Thyroid gland (tissue), 4 donors: ENCODE measurements at regions not wholly inside any gene's neighbourhood (a gene's known extent, or its start where the extent isn't known, plus 50 kb on each side); places are given as distances from the start of the nearest gene placed in this dataset.
"Not testable (repeated sequence)": the region's sequence is repeated elsewhere in the genome, so short reads cannot be mapped to it uniquely, and the experiment has no call there.

Experiments
- DNase-seq, 2 donors: peaks; one replicate each; pipeline ENCODE4 v3.0.0-alpha.2; 2019
- H3K27ac ChIP-seq, 3 donors: fragments of 200-600 bp; sonication (generic); 1 replicate in 2 of 3; 2 replicates in 1 of 3; pipeline ENCODE4 v1.5.1; 2016 to 2019; ENCODE audit warnings: mild to moderate bottlenecking in 1 of 3, moderate library complexity in 1 of 3
- H3K27me3 ChIP-seq: fragments of 200-600 bp; sonication (generic); one replicate; pipeline ENCODE4 v1.5.1; 2019
- H3K36me3 ChIP-seq, 2 donors: fragments of 200-600 bp; sonication (generic); one replicate each; pipeline ENCODE4 v1.5.1; 2016 to 2019
- H3K4me1 ChIP-seq, 2 donors: fragments of 200-600 bp; sonication (generic); one replicate each; pipeline ENCODE4 v1.5.1; 2017 to 2019
- H3K4me3 ChIP-seq, 3 donors: fragments of 200-600 bp; sonication (generic); replicated peaks in 1 of 3; 1 replicate in 2 of 3; 2 replicates in 1 of 3; pipeline ENCODE4 v1.5.1; 2016; ENCODE audit warnings: mild to moderate bottlenecking in 1 of 3
- H3K9me3 ChIP-seq: fragments of 200-600 bp; sonication (generic); one replicate; pipeline ENCODE4 v1.5.1; 2017
- CTCF ChIP-seq, 6 experiments: fragments of 200-600 bp in 3 of 6; fragments of 450-650 bp in 3 of 6; sonication (generic) in 3 of 6; IDR thresholded peaks; one replicate each; pipeline ENCODE4 v1.5.1; 2016 to 2019; ENCODE audit warnings: antibody characterized with exemption in 6 of 6, mild to moderate bottlenecking in 2 of 6, inconsistent platforms in 1 of 6, moderate library complexity in 1 of 6
- POLR2A ChIP-seq, 2 donors: fragments of 450-650 bp; IDR thresholded peaks; one replicate each; pipeline ENCODE4 v1.6.1; 2017; ENCODE audit warnings: antibody characterized with exemption in 2 of 2, mild to moderate bottlenecking in 2 of 2, moderate library complexity in 1 of 2
- WGBS, 2 donors: methylation state at CpG; one replicate each; pipeline ENCODE4 v1.1.5; 2017; 5-methylcytosine and 5-hydroxymethylcytosine counted together
- intact Hi-C: fragments of 100-400 bp; cut with DNase I; formaldehyde crosslinking; loops from one replicate; pipeline ENCODE4 v1.15.1; 2023

GRCh38 chr2:36289731-36290130, 65.8 kb upstream of the CRIM1 start:
- TF ChIP-seq POLR2A (IDR thresholded peaks at IDR 0.05) (no peak), CTCF (IDR thresholded peaks at IDR 0.05) (no peak)
- Histone ChIP-seq H3K9me3 (no peaks in the 10 kb centered on the region), H3K4me1 (no peaks in the 10 kb centered on the region), H3K36me3 (no peaks in the 10 kb centered on the region), H3K27ac (no peak overlapping the region), H3K4me3 (no peak overlapping the region), H3K27me3 (no peaks in the 10 kb centered on the region)
- WGBS, 2 donors: 81 to 96% methylated on average over 1 of the region's 1 CpG
- no peak for DNase-seq
- intact Hi-C loops: no loop called here

GRCh38 chr2:36287363-36288275, 68.0 kb upstream of the CRIM1 start:
- H3K36me3 ChIP-seq: no peaks in the 10 kb centered on the region
- no peak for TF ChIP-seq POLR2A (IDR thresholded peaks at IDR 0.05)
- TF ChIP-seq CTCF (IDR thresholded peaks at IDR 0.05): no peak
- WGBS, 2 donors: 75 to 82% methylated on average over 6 of the region's 6 CpGs
- intact Hi-C loops: no loop called here
- no peak for DNase-seq
- H3K9me3 ChIP-seq: no peaks in the 10 kb centered on the region
- no peaks in the 10 kb centered on the region for H3K4me1 ChIP-seq
- no peaks in the 10 kb centered on the region for H3K27me3 ChIP-seq
- no peak overlapping the region for H3K4me3 ChIP-seq
- no peak overlapping the region for H3K27ac ChIP-seq

- 70 to 77% methylated on average over 7 of the region's 7 CpGs for WGBS, 2 donors
- H3K36me3 ChIP-seq: not testable (repeated sequence)
These were observed 76.1 kb upstream of the CRIM1 start for GRCh38 chr2:36279506-36279905.

GRCh38 chr2:36277881-36278523, 77.6 kb upstream of the CRIM1 start:
- H3K36me3 ChIP-seq: no peaks in the 10 kb centered on the region
- no peak for DNase-seq
- no peaks in the 10 kb centered on the region for H3K4me1 ChIP-seq
- no peaks in the 10 kb centered on the region for H3K9me3 ChIP-seq
- no peaks in the 10 kb centered on the region for H3K27me3 ChIP-seq
- no peak overlapping the region for H3K27ac ChIP-seq
- intact Hi-C loops: no loop called here
- H3K4me3 ChIP-seq: no peak overlapping the region
- WGBS, 2 donors: 59 to 69% methylated on average over 2 of the region's 2 CpGs
- TF ChIP-seq CTCF (IDR thresholded peaks at IDR 0.05) (no peak), POLR2A (IDR thresholded peaks at IDR 0.05) (no peak)

More at GRCh38 chr2:36279506-36279905, 76.1 kb upstream of the CRIM1 start:
- H3K27me3 ChIP-seq, DNase-seq, H3K4me1 ChIP-seq, H3K4me3 ChIP-seq, H3K9me3 ChIP-seq, H3K27ac ChIP-seq, intact Hi-C loops: not testable (repeated sequence)

- H3K36me3 ChIP-seq: no peaks in the 10 kb centered on the region
- no peaks in the 10 kb centered on the region for H3K27me3 ChIP-seq
- H3K4me3 ChIP-seq: no peak overlapping the region
- no peak for DNase-seq
- no peak overlapping the region for H3K27ac ChIP-seq
- WGBS, 2 donors: 84 to 86% methylated on average over 3 of the region's 3 CpGs
- H3K9me3 ChIP-seq: no peaks in the 10 kb centered on the region
- no peaks in the 10 kb centered on the region for H3K4me1 ChIP-seq
- no peak for TF ChIP-seq CTCF (IDR thresholded peaks at IDR 0.05)
- intact Hi-C loops: no loop called here
These were observed 78.3 kb upstream of the CRIM1 start for GRCh38 chr2:36277146-36277808.
